Esophagus squamous epithelium (tissue), 4 donors: ENCODE measurements at regions not wholly inside any gene's neighbourhood (a gene's known extent, or its start where the extent isn't known, plus 50 kb on each side); places are given as distances from the start of the nearest gene placed in this dataset.

Experiments
- POLR2A ChIP-seq, 4 donors: fragments of 450-650 bp; IDR thresholded peaks; one replicate each; pipeline ENCODE4 v1.6.1; 2017; ENCODE audit warnings: antibody characterized with exemption in 4 of 4, mild to moderate bottlenecking in 4 of 4, moderate library complexity in 3 of 4
- TF ChIP-seq, protein P1 (sequence below), 6 experiments: fragments of 450-650 bp in 4 of 6; fragments of 200-600 bp in 2 of 6; sonication (generic) in 2 of 6; IDR thresholded peaks; one replicate each; pipeline ENCODE4 v1.5.1; 2016 to 2019; ENCODE audit warnings: antibody characterized with exemption in 6 of 6, mild to moderate bottlenecking in 4 of 6, moderate library complexity in 4 of 6

GRCh38 chr4:11839889-11840288 is 411.2 kb upstream of the HS3ST1 start:
- TF ChIP-seq, protein P1, sequence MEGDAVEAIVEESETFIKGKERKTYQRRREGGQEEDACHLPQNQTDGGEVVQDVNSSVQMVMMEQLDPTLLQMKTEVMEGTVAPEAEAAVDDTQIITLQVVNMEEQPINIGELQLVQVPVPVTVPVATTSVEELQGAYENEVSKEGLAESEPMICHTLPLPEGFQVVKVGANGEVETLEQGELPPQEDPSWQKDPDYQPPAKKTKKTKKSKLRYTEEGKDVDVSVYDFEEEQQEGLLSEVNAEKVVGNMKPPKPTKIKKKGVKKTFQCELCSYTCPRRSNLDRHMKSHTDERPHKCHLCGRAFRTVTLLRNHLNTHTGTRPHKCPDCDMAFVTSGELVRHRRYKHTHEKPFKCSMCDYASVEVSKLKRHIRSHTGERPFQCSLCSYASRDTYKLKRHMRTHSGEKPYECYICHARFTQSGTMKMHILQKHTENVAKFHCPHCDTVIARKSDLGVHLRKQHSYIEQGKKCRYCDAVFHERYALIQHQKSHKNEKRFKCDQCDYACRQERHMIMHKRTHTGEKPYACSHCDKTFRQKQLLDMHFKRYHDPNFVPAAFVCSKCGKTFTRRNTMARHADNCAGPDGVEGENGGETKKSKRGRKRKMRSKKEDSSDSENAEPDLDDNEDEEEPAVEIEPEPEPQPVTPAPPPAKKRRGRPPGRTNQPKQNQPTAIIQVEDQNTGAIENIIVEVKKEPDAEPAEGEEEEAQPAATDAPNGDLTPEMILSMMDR (IDR thresholded peaks at IDR 0.05) = no peak
- no peak for TF ChIP-seq POLR2A (IDR thresholded peaks at IDR 0.05)
